Lung (tissue), 11 donors: ENCODE measurements at regions not wholly inside any gene's neighbourhood (a gene's known extent, or its start where the extent isn't known, plus 50 kb on each side); places are given as distances from the start of the nearest gene placed in this dataset.

Source experiments
- ATAC-seq: fragments of 200-7000 bp; cut with Tn5 transposase; one replicate; pipeline ENCODE4 v1.9.1; 2020; ENCODE audit warnings: moderate number of reproducible peaks; ENCODE audit not compliant: insufficient read depth, low FRiP score
- DNase-seq, 3 donors: peaks; one replicate each; pipeline ENCODE4 v3.0.0-alpha.2; 2013 to 2017
- H3K27ac ChIP-seq, 2 donors: one replicate each; pipeline ENCODE4 v1.5.1; 2013; ENCODE audit warnings: mild to moderate bottlenecking in 2 of 2, moderate library complexity in 2 of 2, control low read depth in 1 of 2, inconsistent platforms in 1 of 2, low read depth in 1 of 2, low read length in 1 of 2
- H3K27me3 ChIP-seq, 3 donors: one replicate each; pipeline ENCODE4 v1.5.1; 2013; ENCODE audit warnings: low read length in 2 of 3; ENCODE audit not compliant: control insufficient read depth in 3 of 3, insufficient read depth in 3 of 3
- H3K36me3 ChIP-seq, 4 donors: one replicate each; pipeline ENCODE4 v1.5.1; 2013; ENCODE audit warnings: low read length in 4 of 4, mild to moderate bottlenecking in 1 of 4, moderate library complexity in 1 of 4; ENCODE audit not compliant: control insufficient read depth in 4 of 4, insufficient read depth in 4 of 4
- H3K4me1 ChIP-seq, 5 donors: one replicate each; pipeline ENCODE4 v1.5.1; 2013; ENCODE audit warnings: low read length in 5 of 5, mild to moderate bottlenecking in 2 of 5, moderate library complexity in 1 of 5; ENCODE audit not compliant: control insufficient read depth in 5 of 5, insufficient read depth in 5 of 5
- H3K4me3 ChIP-seq: one replicate; pipeline ENCODE4 v1.5.1; 2013; ENCODE audit warnings: mild to moderate bottlenecking, control low read depth, moderate library complexity
- H3K9ac ChIP-seq, 2 donors: one replicate each; pipeline ENCODE4 v1.5.1; 2013; ENCODE audit warnings: low read length in 2 of 2, control low read depth in 1 of 2; ENCODE audit not compliant: insufficient read depth in 1 of 2
- H3K9me3 ChIP-seq, 4 donors: one replicate each; pipeline ENCODE4 v1.5.1; 2013; ENCODE audit warnings: low read length in 3 of 4, mild to moderate bottlenecking in 1 of 4, moderate library complexity in 1 of 4; ENCODE audit not compliant: control insufficient read depth in 4 of 4, insufficient read depth in 3 of 4
- WGBS, 2 donors: extraction: QIAGEN DNeasy Blood & Tissue Kit; methylation state at CpG; one replicate each; pipeline ENCODE4 v1.1.7; 2013; 5-methylcytosine and 5-hydroxymethylcytosine counted together
- TF ChIP-seq, protein P1 (sequence below): IDR thresholded peaks from 2 replicates; pipeline ENCODE4 v1.5.1; 2012; ENCODE audit warnings: mild to moderate bottlenecking; ENCODE audit errors: control extremely low read depth, extremely low read depth
- donor health status: control.
- donor health status: control.
- donor health status: Bipolar disorder and iron deficiency.
- donor health status: healthy.
- donor health status: DM: yes; HTN: yes; CAD: no.

DNA sequence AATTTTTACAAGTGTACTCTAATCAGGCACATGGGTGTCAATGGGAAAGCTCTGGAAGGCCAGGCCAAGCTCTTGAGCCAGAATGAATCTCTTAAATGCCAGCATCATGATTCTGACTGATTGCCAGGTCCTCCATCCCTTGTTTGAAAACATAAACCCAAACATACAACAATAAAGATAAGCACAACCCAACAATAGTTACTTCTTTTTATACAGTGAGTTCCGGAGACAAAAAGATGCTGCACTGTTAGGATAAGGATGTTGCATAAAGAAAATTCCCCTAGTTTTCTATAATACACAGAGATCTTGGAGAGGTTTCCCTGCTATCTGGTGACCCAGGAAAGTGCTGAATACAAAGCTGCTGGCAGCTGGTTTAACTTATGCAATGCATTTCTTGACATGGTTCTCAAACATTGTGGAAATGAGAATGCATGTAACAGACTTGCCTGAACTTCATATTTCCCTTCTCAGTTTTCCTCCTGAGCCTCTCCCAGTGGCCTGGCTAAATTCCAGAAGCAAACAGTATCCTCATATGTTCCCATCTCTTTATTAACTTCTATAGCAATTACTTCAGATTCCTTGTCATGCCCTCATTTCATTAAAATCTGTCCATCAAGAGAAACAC is 180.1 kb upstream of the PRICKLE2 start:
- ATAC-seq (no peak), DNase-seq (peak; percentile 59 to 93 (median 90))
- Histone ChIP-seq H3K4me1 (peaks cover 0 to 25% (median 5%) of the 10 kb centered on the region in 5 donors), H3K36me3 (peaks cover 0 to 3% (median 0%) of the 10 kb centered on the region in 4 donors), H3K27ac (no peak overlapping the region), H3K27me3 (no peaks in the 10 kb centered on the region), H3K9ac (no peak overlapping the region), H3K9me3 (no peaks in the 10 kb centered on the region), H3K4me3 (no peak overlapping the region)
- TF ChIP-seq, protein P1, sequence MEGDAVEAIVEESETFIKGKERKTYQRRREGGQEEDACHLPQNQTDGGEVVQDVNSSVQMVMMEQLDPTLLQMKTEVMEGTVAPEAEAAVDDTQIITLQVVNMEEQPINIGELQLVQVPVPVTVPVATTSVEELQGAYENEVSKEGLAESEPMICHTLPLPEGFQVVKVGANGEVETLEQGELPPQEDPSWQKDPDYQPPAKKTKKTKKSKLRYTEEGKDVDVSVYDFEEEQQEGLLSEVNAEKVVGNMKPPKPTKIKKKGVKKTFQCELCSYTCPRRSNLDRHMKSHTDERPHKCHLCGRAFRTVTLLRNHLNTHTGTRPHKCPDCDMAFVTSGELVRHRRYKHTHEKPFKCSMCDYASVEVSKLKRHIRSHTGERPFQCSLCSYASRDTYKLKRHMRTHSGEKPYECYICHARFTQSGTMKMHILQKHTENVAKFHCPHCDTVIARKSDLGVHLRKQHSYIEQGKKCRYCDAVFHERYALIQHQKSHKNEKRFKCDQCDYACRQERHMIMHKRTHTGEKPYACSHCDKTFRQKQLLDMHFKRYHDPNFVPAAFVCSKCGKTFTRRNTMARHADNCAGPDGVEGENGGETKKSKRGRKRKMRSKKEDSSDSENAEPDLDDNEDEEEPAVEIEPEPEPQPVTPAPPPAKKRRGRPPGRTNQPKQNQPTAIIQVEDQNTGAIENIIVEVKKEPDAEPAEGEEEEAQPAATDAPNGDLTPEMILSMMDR, result no peak
- 66 to 82% methylated on average over 1 of the region's 1 CpG for WGBS, 2 donors

DNA sequence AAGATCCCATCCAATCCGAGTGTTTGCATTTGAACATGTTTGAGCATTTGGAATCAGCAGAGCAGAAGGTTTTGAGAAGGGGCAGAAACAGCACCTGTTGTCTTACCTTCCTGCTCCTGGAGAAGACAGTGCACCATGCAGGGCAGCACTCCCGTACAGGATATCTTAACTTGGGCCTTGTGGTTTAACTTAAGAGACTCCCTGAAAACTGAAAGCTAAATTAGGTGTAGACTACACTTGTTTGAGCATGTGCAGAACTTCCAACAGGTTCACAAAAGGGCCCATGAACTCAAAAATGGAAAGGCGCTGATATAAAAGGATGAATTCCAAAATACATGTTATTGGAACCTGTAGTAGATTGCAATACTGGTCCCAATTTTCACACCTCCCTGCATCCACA is 175.4 kb upstream of the PRICKLE2 start:
- Histone ChIP-seq H3K4me1 (peaks cover 0 to 30% (median 5%) of the 10 kb centered on the region in 5 donors), H3K27me3 (no peaks in the 10 kb centered on the region), H3K27ac (no peak overlapping the region), H3K4me3 (no peak overlapping the region), H3K9ac (no peak overlapping the region), H3K36me3 (peaks cover 0 to 3% (median 0%) of the 10 kb centered on the region in 4 donors), H3K9me3 (no peaks in the 10 kb centered on the region)
- TF ChIP-seq, protein P1, result no peak
- ATAC-seq (no peak), DNase-seq (no peak)
- WGBS, 2 donors, result 81 to 82% methylated on average over 3 of the region's 3 CpGs

DNA sequence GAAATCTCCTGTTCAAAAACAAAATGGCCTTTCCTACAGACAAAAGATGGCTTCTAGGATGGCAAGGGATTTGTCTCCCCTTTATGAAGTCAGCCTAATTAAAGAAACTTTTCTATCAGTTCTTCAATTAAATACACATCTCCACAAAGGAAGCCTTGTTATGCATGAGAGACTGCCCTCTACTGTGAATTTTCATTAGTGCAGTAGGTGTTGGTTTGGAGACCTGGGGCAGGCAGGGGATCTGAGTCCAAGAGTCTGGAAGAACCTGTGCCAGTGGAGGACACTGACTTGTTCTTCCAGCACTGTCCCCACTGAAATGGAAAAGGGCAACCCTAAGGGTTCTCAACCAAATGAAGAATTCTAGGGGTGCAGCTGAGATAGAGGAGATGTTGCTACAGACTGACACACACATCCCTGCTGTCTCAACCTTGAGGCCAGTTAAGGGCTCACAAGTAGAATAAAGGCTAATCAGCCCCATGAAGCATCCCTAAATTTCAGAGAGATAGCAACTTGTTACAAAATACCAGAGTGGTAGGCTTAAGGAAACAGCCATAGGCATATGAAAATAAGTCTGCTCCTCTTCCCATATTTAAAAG is 174.0 kb upstream of the PRICKLE2 start:
- no peak overlapping the region for H3K4me3 ChIP-seq
- peak overlapping the region in 1 of 2 donors; percentile 14 for H3K9ac ChIP-seq
- ATAC-seq (no peak), DNase-seq (peak; percentile 41 to 88 (median 85))
- no peaks in the 10 kb centered on the region for H3K9me3 ChIP-seq
- no peaks in the 10 kb centered on the region for H3K27me3 ChIP-seq
- TF ChIP-seq, protein P1, result peak; percentile 46
- peaks cover 0 to 16% (median 4%) of the 10 kb centered on the region in 5 donors for H3K4me1 ChIP-seq
- H3K27ac ChIP-seq, result no peak overlapping the region
- H3K36me3 ChIP-seq, result peaks cover 0 to 3% (median 0%) of the 10 kb centered on the region in 4 donors
